Neuronal stem cell (in vitro differentiated cells): ENCODE measurements at regions not wholly inside any gene's neighbourhood (a gene's known extent, or its start where the extent isn't known, plus 50 kb on each side); places are given as distances from the start of the nearest gene placed in this dataset.

Experiments used
- DNase-seq: peaks from one replicate; pipeline ENCODE4 v3.0.0-alpha.2; 2013; ENCODE audit warnings: low spot score
- H2AFZ ChIP-seq: one replicate; pipeline ENCODE4 v1.6.1; 2013; ENCODE audit warnings: mild to moderate bottlenecking, low read length, inconsistent platforms
- H2AK5ac ChIP-seq: 2 replicates; pipeline ENCODE4 v1.6.1; 2013; ENCODE audit warnings: low read depth, mild to moderate bottlenecking, inconsistent platforms, low read length, moderate library complexity, mixed read lengths
- H2BK120ac ChIP-seq: 2 replicates; pipeline ENCODE4 v1.6.1; 2013; ENCODE audit warnings: low read depth, mild to moderate bottlenecking, inconsistent platforms, low read length, moderate library complexity, mixed read lengths
- H2BK12ac ChIP-seq: one replicate; pipeline ENCODE4 v1.6.1; 2013; ENCODE audit warnings: low read length, inconsistent platforms
- H2BK15ac ChIP-seq: 2 replicates; pipeline ENCODE4 v1.6.1; 2013; ENCODE audit warnings: mild to moderate bottlenecking, low read length, inconsistent platforms, mixed read lengths
- H2BK5ac ChIP-seq: one replicate; pipeline ENCODE4 v1.6.1; 2013; ENCODE audit warnings: inconsistent platforms, mild to moderate bottlenecking, low read length, moderate library complexity
- H3K14ac ChIP-seq: one replicate; pipeline ENCODE4 v1.6.1; 2013; ENCODE audit warnings: low read length, inconsistent platforms
- H3K18ac ChIP-seq: 2 replicates; pipeline ENCODE4 v1.6.1; 2013; ENCODE audit warnings: low read length, inconsistent platforms
- H3K23ac ChIP-seq: 2 replicates; pipeline ENCODE4 v1.6.1; 2013; ENCODE audit warnings: low read depth, mild to moderate bottlenecking, mixed read lengths, low read length, inconsistent platforms; ENCODE audit not compliant: poor library complexity
- H3K27ac ChIP-seq: replicated peaks from 3 replicates; pipeline ENCODE4 v1.5.1; 2013; ENCODE audit warnings: low read length, inconsistent platforms
- H3K27me3 ChIP-seq, 3 experiments: 2 replicates each; pipeline ENCODE4 v1.6.1; 2013; ENCODE audit warnings: low read length in 3 of 3, mild to moderate bottlenecking in 2 of 3, inconsistent platforms in 1 of 3, low read depth in 1 of 3, mixed read lengths in 1 of 3, moderate library complexity in 1 of 3; ENCODE audit not compliant: control insufficient read depth in 3 of 3, insufficient read depth in 3 of 3
- H3K36me3 ChIP-seq, 2 donors: replicated peaks in 1 of 2; 2 replicates each; pipeline ENCODE4 v1.6.1; 2013; ENCODE audit warnings: low read length in 2 of 2; ENCODE audit not compliant: control insufficient read depth in 2 of 2, insufficient read depth in 2 of 2
- H3K4ac ChIP-seq: 2 replicates; pipeline ENCODE4 v1.6.1; 2013; ENCODE audit warnings: inconsistent platforms, mild to moderate bottlenecking, low read length, moderate library complexity
- H3K4me1 ChIP-seq, 2 donors: 1 replicate in 1 of 2; 2 replicates in 1 of 2; pipeline ENCODE4 v1.6.1; 2013; ENCODE audit warnings: low read length in 2 of 2, low read depth in 1 of 2; ENCODE audit not compliant: control insufficient read depth in 2 of 2, insufficient read depth in 1 of 2
- H3K4me2 ChIP-seq: one replicate; pipeline ENCODE4 v1.6.1; 2013; ENCODE audit warnings: mild to moderate bottlenecking, low read length, inconsistent platforms; ENCODE audit not compliant: insufficient read depth, poor library complexity, severe bottlenecking
- H3K4me3 ChIP-seq, 2 donors: 2 replicates each; pipeline ENCODE4 v1.5.1; 2013; ENCODE audit warnings: low read length in 2 of 2, mild to moderate bottlenecking in 2 of 2, inconsistent platforms in 1 of 2, moderate library complexity in 1 of 2
- H3K79me1 ChIP-seq: one replicate; pipeline ENCODE4 v1.6.1; 2013; ENCODE audit warnings: low read depth, mild to moderate bottlenecking, inconsistent platforms, low read length, moderate library complexity
- H3K9ac ChIP-seq: one replicate; pipeline ENCODE4 v1.6.1; 2013; ENCODE audit warnings: mild to moderate bottlenecking, low read depth, low read length, inconsistent platforms; ENCODE audit not compliant: poor library complexity
- H3K9me3 ChIP-seq, 2 donors: replicated peaks in 1 of 2; 2 replicates each; pipeline versions ENCODE3 to v1.6.1; 2013; ENCODE audit warnings: low read length in 2 of 2, mild to moderate bottlenecking in 2 of 2, inconsistent platforms in 1 of 2, low read depth in 1 of 2, mixed read lengths in 1 of 2, moderate library complexity in 1 of 2; ENCODE audit not compliant: control insufficient read depth in 2 of 2, insufficient read depth in 1 of 2
- H4K8ac ChIP-seq: one replicate; pipeline ENCODE4 v1.6.1; 2013; ENCODE audit warnings: low read depth, mild to moderate bottlenecking, inconsistent platforms, low read length, moderate library complexity
- H4K91ac ChIP-seq: one replicate; pipeline ENCODE4 v1.6.1; 2013; ENCODE audit warnings: low read length, low read depth, mild to moderate bottlenecking, inconsistent platforms; ENCODE audit not compliant: poor library complexity
- WGBS, 2 donors: extraction: QIAGEN DNeasy Blood & Tissue Kit; methylation state at CpG; one replicate each; pipeline ENCODE4 v1.1.7; 2013; ENCODE audit warnings: missing lambda C conversion rate in 2 of 2, mixed read lengths in 1 of 2; ENCODE audit not compliant: insufficient read length in 2 of 2, insufficient replicate concordance in 1 of 2; ENCODE audit errors: extremely low coverage in 2 of 2; 5-methylcytosine and 5-hydroxymethylcytosine counted together

- Histone ChIP-seq H4K91ac (no peak overlapping the region), H3K18ac (no peak overlapping the region), H3K4me2 (no peak overlapping the region), H3K14ac (no peak overlapping the region), H3K27ac (no peak overlapping the region), H3K4me1 (peaks cover 0 to 2% of the 10 kb centered on the region in 2 donors), H3K9me3 (no peaks in the 10 kb centered on the region), H2BK12ac (no peak overlapping the region), H4K8ac (no peak overlapping the region), H3K4ac (no peak overlapping the region), H2BK5ac (no peak overlapping the region), H2BK15ac (no peak overlapping the region), H2AFZ (no peak overlapping the region), H2AK5ac (no peak overlapping the region), H3K4me3 (no peak overlapping the region), H2BK120ac (no peak overlapping the region), H3K27me3 (no peaks in the 10 kb centered on the region), H3K23ac (no peak overlapping the region), H3K79me1 (no peaks in the 10 kb centered on the region), H3K9ac (no peak overlapping the region), H3K36me3 (no peaks in the 10 kb centered on the region)
- WGBS, 2 donors = no CpG with 5 or more reads among the region's 1 CpG
- DNase-seq = no peak
Observed at GRCh38 chr12:59980476-59980875, 384.6 kb downstream of the SLC16A7 start.

- no peak for DNase-seq
- no peak overlapping the region for H3K9ac ChIP-seq
- H3K14ac ChIP-seq = no peak overlapping the region
- H2BK5ac ChIP-seq = no peak overlapping the region
- H3K4me2 ChIP-seq = no peak overlapping the region
- no peak overlapping the region for H3K4me3 ChIP-seq
- H3K79me1 ChIP-seq = no peaks in the 10 kb centered on the region
- H3K4ac ChIP-seq = no peak overlapping the region
- no peak overlapping the region for H2BK15ac ChIP-seq
- no peak overlapping the region for H3K18ac ChIP-seq
- H4K8ac ChIP-seq = no peak overlapping the region
- no peak overlapping the region for H2AK5ac ChIP-seq
- H3K9me3 ChIP-seq = no peaks in the 10 kb centered on the region
- H3K27me3 ChIP-seq = no peaks in the 10 kb centered on the region
- H2BK120ac ChIP-seq = no peak overlapping the region
- H3K4me1 ChIP-seq = no peaks in the 10 kb centered on the region
- H2AFZ ChIP-seq = no peak overlapping the region
- H2BK12ac ChIP-seq = no peak overlapping the region
- WGBS, 2 donors = no CpG with 5 or more reads among the region's 4 CpGs
- no peak overlapping the region for H3K27ac ChIP-seq
- H4K91ac ChIP-seq = no peak overlapping the region
- H3K36me3 ChIP-seq = no peaks in the 10 kb centered on the region
- H3K23ac ChIP-seq = no peak overlapping the region
Observed at GRCh38 chr12:59999291-59999690, 403.5 kb downstream of the SLC16A7 start.

GRCh38 chr12:60010486-60010885, 414.7 kb downstream of the SLC16A7 start:
- Histone ChIP-seq H4K8ac (no peak overlapping the region), H3K36me3 (no peaks in the 10 kb centered on the region), H3K4ac (no peak overlapping the region), H2AFZ (no peak overlapping the region), H2BK15ac (no peak overlapping the region), H3K9me3 (no peaks in the 10 kb centered on the region), H3K9ac (no peak overlapping the region), H2AK5ac (no peak overlapping the region), H3K4me2 (no peak overlapping the region), H3K79me1 (no peaks in the 10 kb centered on the region), H2BK5ac (no peak overlapping the region), H2BK120ac (no peak overlapping the region), H3K27ac (no peak overlapping the region), H3K23ac (no peak overlapping the region), H3K4me1 (no peaks in the 10 kb centered on the region), H2BK12ac (no peak overlapping the region), H3K27me3 (no peaks in the 10 kb centered on the region), H3K14ac (no peak overlapping the region), H3K18ac (no peak overlapping the region), H3K4me3 (no peak overlapping the region), H4K91ac (no peak overlapping the region)
- no peak for DNase-seq
- WGBS, 2 donors = no CpG with 5 or more reads among the region's 1 CpG

GRCh38 chr12:60012659-60013058, 416.8 kb downstream of the SLC16A7 start:
- no peaks in the 10 kb centered on the region for H3K9me3 ChIP-seq
- H3K79me1 ChIP-seq = no peaks in the 10 kb centered on the region
- no peak overlapping the region for H3K9ac ChIP-seq

More at GRCh38 chr12:60012659-60013058, 416.8 kb downstream of the SLC16A7 start:
- Histone ChIP-seq H3K27me3 (no peaks in the 10 kb centered on the region), H3K27ac (no peak overlapping the region), H4K8ac (no peak overlapping the region), H3K4ac (no peak overlapping the region), H3K36me3 (no peaks in the 10 kb centered on the region), H4K91ac (no peak overlapping the region), H2AK5ac (no peak overlapping the region), H3K14ac (no peak overlapping the region), H3K4me1 (no peaks in the 10 kb centered on the region), H2BK12ac (no peak overlapping the region), H3K23ac (no peak overlapping the region), H3K4me3 (no peak overlapping the region), H2BK120ac (no peak overlapping the region), H3K4me2 (no peak overlapping the region), H2BK5ac (no peak overlapping the region), H3K18ac (no peak overlapping the region), H2BK15ac (no peak overlapping the region), H2AFZ (no peak overlapping the region)
- WGBS, 2 donors = no CpG with 5 or more reads among the region's 1 CpG
- DNase-seq = no peak
